GM19438 (cell line): ENCODE measurements at regions not wholly inside any gene's neighbourhood (a gene's known extent, or its start where the extent isn't known, plus 50 kb on each side); places are given as distances from the start of the nearest gene placed in this dataset.

Experiments used
- ATAC-seq: cut with Tn5 transposase; IDR thresholded peaks from one replicate; pipeline ENCODE4 v1.9.1; 2021; ENCODE audit warnings: low read depth; ENCODE audit not compliant: unreplicated experiment

DNA sequence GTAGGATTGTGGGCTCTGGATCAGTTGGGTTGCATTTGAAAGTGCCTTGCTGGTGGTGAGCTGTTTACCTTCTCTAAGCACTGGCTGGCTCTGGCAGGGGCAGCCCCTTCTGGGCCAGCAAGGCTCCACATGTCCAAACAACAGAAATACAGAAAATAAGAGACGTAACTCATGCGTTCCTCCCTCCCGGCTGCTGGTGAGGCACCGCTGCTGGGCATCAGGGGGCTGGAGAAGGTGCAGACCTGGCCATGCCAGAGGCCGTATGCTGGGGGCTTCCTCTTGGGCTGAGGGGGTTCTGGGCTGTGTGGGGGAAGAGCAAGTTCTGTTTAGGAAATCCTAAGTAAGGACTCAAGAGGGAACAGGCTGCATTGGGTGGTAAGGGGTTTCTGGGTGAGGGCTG lies 140.6 kb downstream of the URI1 start:
- ATAC-seq: no peak

DNA sequence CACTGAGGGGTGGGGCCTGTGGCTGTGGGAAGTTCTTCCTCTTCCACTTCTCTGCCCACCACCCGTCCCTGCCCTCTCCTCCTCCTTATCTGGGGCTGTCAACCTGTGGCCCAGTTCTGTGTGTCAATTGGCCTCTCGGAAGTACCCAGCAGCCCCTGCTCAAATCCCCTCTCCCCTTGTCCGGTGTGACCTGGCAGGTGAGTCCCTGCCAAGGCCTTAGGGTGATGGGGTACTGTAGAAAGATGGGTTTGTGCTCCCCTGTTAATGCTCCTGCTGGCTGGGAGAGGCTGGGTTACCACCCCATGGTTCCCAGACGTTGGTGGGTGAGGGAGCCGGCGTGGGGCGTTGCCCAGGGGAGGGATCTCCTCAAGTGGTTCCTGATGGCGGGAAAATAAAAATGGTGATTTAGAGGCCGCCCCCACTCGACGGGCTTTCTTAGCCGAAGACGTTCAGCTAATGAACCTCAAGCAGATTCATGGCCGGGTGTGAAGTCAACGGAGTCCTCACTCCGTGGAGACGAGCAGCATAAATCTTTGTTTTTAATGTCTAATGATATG lies 141.2 kb downstream of the URI1 start:
- ATAC-seq: no peak

DNA sequence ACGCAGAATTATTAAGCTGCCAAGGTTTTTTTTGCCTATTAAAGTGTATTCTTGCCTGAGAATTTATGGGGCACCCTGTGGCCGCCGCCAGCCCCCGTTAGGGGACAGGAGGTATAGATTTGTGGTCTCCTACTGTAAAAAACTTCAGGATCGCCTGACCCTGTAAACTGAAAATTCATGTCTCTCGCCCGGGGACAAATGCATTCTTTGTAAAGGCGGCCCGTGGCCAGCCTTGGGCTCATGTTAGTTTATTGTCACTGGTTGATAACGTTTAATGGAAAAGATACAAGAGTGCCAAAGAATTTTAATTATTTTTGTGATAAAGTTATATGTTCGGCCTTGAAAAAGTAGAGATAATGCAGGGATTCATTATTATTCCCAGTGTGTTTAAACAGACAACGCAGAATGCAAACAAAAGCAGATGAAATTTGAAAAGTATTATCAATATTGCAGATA lies 141.7 kb downstream of the URI1 start:
- ATAC-seq: no peak

DNA sequence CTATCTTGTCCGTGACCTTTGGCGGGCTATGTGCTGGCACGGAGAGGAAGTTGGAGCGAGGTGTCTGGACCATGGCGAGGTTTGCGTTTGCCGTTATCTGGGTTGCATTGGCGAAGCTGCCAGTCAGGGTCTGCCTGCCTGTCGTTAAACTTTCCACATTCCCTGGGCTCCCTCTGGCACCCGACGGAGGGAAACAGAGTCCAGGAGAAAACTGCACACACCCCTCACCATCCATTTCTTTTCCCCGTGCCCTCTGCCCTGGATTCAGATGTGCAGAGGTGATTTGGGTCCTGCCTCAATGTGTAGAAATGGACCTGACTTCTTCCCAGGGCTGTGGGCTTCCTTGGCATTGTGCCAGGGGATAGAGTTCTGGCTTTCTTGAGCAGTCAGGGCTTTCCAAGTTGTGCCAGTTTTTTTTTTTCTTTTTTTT lies 142.4 kb downstream of the URI1 start:
- no peak for ATAC-seq

DNA sequence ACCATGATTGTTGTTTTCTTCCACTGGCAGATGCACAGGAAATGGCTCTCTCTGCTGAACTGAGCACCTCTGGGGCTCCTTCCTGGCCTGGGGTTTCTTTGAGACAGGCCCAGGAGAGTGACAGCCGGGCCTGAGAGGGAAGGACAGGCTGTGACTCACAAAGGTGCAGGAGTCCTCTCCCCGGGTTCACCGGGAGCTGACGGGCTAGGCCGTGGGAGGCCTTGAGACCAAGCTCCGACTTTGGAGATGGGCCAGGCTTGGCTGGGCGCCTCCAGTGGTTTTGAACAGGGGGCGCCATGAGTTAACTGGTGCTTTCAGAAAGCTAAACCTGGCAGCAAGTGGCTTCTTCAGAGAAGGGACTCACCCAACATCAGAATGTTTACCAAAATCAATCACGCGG lies 143.4 kb downstream of the URI1 start:
- no peak for ATAC-seq

DNA sequence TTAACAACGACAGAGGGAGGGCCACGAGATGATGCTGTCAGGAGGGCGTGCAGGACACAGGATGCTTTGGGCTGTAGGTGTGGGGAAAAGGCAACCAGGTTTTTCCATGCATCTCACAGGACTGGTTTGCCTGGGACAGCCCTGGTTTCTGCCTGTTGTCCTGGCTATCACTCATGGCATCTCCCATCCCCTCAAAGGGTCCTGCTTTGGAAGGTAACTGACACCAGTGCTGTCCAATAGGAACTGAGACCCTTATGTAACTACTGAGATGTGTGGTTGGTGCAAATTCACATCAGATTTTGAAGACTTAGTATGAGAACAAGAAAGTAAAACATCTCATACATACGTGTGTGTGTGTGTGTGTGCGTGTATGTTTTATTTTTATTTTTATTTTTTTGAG lies 144.2 kb downstream of the URI1 start:
- no peak for ATAC-seq

DNA sequence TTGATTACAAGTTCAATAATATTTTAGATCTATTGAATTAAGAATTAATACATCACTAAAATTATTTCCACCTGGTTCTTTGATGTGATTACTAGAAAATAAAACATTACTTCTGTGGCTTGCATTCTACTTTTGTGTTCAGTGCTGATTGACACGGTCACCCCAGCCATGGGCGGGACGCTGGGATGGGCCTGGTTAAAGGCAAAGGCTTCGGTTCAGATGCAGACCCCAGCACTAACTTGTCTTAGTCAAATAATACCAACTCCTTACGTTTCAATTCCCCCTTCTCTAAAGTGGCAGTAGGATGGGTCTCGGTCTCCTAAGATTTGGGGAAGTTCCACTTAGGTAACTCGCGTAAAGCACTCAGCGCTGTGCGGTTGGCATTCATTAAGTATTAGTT lies 144.9 kb downstream of the URI1 start:
- no peak for ATAC-seq

DNA sequence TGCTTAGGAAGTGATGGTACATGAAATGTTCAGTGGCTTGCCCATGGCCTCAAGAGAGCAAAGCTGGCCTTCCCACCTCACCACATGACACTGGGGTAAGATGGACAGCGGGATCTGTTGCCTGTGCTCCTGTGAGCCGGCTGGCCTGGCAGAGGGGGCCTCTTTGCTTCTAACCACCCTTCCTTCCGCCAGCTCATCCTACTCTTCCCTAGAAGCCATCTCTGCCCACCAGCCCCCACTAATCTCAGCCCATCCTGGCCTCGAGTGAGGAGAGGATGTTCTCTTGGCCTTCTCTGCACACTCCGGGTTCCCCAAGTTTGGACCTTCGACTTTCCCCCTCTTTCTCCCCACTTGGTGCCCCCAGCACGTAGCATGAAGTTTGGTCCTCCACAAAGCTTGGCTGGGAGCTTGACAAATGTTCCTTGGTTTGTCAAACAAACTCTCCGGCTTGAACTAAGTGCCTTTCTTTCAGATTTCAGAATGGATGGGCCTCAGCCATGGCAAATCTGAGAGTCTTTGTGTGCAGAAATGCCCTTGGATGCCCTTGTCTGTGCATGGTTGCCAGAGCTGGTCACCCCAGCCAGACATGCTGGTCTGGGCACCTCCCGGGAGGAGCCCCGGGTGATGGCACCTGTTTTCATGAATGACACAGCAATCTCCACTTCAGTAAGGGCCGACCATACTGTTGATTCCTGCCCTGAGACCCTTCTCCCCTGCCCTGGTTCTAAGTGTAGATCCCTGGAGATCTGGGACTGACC lies 145.5 kb downstream of the URI1 start:
- no peak for ATAC-seq

DNA sequence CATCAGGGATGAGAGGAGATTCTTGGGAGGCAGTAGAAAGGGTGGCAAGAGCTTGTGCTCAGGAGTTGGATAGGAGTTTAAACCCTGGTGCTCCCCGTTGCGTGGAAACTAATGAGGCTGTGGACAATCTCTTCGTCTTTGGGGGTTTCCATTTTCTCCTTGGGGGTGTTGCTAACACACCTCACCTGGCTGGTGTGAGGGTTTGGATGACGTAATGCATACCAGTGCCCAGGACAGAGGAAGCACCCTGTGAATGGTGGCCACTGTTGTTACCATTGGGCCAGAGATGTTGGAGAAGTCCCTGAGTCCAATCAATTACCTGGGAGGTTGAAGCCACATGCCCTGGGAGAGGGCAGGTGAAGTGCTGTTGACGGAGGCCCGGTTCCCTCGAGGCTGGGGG lies 146.5 kb downstream of the URI1 start:
- ATAC-seq: no peak

DNA sequence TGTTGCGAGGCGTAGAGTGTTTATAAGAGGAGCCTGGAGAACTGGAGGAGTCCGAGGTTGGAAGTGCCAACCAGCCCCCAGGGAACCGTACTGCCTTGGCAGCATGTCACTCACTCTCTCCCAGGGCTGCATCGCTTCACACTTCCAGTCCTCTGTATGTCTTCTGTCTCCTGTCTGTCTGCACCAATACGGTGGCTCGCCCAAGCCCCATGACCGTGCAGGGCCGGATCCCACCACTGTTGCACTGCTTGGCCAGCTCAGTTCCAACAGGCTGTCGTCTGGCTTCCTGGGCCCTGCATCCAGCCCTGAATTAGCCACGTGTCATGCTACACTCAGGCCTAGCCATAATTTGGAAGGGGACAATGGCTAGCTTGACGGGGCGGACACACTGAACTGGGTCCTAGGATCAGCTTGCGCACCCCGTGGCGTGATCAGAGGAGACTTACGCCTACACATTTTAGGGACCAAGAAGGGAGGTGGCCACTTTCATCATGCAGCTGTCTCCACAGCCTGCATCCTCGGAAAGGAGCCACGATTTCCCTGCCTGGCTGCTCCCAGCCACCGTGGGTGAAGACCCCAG lies 147.1 kb downstream of the URI1 start:
- ATAC-seq: no peak

DNA sequence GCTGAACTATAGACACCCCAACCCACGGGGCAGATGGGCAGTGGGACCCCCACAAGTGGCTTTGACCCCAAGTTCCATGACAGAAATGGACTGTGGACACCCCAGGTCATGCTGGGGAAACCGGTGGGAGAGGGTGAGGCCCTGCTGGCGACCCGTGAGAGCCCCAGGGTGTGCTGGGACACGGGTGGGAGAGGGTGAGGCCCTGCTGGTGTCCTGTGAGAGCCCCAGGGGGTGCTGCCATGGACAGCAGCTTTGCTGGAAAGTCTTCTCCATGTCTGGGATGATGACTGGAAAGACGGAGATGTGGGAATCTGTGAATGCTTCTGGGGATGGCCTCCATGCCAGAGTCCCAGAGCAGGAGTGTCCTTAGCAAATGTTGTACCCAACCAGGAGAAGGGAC lies 148.4 kb downstream of the URI1 start:
- no peak for ATAC-seq

DNA sequence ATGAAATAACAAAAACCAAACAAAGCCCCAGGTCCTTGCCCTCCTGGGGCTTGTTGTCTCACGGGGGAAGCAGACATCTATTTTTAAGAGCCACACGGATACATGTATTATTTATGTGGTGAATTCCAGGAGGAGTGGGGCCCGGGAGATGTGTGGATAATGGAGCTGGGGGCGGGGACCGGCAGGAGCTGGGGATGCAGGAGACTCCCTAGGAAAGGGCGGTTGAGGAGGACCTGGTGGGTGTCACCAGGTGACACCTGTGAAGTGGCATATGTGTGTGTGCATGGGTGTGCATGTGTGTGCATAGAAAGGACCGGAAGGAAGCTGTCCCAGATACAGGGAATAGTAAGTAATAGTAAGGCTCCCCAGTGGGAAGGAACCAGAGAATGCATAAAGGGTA lies 148.9 kb downstream of the URI1 start:
- ATAC-seq: no peak

DNA sequence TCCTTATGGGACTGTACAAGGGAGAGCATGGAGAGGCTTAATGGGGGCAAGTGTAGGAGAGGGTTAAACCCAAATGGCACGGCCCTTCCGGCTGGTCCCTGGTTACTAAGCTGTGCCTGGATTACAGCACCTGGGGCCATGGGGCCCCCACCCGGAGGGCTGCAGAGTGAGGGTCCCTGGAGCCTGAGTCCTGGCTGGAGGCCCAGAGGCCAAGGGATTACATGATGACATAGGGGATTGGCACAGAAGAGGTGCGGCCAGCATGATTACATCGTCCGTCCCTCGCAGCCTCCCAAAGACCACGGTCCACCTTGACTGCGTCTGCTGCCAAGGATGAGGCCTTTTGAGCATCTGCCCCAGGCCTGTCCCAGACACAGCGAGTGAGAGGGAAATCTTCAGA lies 149.4 kb downstream of the URI1 start:
- no peak for ATAC-seq

DNA sequence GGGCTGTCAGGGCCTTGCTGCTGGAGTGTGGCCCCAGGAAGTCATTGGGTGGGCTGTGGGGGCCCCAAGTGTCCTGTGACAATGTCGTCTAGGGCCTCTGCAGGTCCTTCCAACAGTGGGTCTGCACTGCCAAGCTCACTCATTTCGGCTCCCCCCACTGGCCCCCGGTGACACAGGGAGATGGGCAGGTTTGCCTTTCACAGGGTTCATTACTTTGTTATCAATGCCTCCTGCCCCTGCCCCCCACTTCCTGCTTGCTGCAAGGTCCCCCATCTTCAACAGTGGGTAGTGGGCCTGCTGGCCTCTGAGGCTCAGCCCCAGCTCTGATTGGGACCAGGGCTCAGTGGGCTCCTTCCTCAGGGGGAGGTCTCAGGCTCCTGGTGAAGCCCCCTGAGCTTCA lies 149.8 kb downstream of the URI1 start:
- ATAC-seq: no peak

DNA sequence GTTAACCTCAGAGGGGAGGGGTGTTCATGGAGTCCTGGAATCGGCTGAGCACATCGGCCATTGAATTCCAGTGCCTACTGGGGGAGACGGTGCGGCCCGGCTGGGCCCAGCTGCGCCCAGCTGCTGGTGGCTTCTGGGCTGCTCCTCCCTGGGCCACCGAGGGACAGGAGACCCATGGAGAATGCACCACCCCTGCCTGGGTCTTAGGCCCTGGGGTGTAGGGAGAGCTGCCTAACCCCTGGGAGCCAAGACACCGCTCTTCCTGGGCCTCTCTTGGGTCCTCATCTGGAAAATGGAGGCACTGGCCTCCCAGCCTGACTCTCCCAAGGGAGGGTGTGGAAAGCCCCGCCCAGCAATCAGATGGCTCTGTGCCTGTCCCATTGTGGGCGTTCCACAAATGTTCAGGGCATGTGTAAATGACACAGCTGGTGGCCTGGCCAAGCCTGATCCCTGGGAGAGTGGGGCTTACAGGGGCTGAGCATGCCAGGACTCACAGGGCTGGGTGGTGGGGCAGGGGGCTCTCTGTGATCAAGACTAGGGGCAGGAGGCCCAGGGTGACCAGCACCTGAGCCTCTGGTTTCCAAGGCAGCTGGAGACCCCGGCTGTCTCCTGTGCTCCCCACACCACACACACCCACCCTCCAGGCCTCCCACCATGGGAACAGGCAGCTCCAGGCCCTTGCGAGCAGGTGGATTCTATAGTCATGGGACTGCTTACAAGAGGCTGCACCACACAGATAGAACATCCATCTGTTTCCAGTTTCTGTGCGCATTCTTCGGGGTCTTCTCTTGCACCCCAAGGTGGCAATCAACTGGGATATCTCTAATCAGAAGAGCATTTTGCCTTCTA lies 150.9 kb downstream of the URI1 start:
- ATAC-seq: no peak

DNA sequence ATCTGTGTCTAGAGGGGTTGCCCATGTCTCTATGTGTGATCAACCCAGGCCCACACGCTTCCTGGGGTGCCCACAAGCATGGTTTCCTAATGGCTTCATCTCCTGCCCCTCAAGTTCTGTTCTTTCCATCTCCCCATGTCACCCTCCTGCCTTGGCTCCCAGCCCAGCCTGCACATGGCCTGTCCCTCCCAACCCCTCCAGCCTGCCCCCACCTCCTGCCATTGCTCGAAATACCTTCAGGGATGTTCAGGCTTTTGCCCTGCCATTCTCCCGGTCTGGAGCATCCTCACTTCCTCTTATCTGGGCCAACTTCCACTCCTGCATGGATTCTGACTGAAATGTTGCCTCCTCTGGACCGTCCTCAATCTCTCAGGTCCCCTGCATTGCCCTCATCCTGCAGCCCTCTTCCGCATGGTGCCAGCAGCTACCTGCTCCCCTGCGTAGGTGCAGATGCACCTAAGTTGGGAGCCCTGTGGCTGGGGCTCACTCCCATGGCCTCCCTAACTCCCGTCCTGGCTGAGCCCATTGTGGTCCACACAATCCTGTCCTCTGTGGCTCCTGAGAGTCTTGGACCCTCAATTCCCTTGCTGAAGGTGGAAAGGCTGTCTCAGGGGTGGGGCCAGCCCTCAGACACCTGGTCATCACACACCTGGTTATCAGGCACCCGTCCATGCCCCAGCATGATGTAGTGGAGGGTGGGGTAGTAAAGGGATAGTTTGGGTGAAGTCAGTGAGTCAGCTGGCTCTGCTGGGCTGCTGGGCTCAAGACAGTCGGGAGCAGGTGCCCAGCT lies 152.1 kb downstream of the URI1 start:
- no peak for ATAC-seq

DNA sequence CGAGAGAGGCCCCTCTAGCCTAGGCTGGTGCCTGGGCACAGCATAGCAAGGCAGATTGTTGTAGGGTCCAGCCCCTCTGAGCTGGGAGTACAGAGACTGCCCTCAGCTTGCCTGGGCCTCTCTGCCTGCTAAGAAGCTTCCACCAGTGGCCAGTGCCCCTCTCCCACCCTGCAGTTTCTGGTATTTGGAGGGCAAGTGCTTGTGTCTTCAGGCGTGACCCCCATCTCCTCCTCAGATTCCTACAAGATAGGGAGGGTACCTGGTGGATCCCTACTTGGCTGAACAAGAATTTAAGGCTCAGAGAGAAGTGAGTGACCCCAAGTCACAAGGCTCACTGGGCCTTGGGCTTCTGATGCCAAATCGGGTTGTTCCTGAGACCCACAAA lies 152.7 kb downstream of the URI1 start:
- ATAC-seq: no peak

DNA sequence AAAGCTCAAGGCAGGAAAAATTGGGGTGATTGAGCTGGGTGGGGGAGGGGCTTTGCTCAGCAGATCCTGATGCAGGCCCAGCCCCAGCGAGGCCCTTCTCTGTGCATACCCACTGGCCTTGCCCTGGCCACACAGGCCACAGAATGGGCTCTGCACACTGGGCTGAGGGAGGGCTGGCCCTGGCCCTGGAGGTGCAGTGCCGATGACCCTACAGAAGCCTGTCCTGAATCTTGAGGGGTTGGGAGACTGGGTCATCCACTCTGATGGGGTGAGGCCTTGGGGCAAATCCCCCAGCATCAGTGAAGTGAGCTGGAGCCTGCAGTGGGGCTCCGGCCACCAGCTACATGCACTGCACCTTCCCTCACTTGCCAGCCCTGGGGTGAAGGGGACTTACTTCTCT lies 153.1 kb downstream of the URI1 start:
- ATAC-seq: no peak

DNA sequence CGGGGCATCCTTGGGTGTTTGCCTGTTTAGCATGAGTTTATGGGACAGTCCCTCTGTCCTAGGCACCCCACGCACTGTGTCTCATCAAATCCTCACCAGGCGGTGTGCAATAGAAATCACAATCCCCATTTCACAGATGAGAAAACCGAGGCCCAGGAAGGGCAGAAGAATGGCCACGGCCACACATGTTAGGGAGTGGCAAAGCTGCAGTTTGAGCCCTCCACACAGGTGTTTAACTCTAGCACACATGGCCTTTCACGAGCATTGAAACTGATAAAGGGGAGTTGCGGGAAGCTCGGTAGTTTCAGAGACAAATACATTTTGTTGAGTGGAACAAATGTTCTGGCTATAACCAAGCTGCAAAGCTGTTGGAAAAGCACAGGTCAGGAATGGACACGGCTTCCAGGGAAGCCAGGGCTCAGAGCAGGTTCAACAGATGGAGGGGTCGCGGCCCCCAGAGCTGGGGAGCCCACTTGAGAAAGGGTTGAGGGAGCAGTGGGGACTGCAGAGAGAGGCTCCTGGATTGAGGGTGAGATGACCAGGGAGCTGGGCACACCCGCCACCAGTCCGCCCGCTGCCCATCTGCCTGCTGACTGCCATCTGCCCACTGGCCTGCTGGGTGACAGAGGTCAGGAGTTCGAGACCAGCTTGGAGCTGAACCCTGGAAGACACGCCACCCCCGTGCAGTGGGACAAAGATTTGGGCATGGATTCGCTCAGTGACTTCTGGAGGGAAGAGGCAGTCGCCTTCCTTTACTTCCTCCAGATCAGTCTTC lies 154.7 kb downstream of the URI1 start:
- ATAC-seq: no peak

DNA sequence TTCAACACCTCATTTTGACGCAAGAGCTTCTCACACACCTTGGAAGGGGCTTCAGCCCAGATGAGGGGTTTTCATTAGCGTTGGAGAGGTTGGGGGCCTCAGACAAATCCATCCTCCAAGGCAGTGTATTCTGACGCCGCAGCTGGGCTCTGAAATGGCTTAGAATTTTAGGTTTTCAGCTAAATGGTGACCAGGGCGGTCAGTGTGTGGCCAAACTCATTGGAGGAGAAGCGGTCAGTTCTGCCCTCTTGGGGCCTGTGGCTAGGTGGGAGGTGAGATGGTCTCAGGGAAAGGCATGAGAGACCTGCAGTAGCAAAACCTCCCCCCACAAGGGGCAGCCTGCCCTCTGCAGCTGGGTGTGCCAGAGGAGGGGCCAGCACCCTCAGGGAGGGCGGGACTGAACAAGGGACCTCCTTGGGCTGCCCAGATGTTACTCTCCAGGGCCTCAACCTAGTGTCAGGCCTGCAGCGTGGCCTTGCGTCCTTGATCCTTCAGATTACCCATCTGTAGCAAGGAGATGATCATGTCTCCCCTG lies 155.8 kb downstream of the URI1 start:
- ATAC-seq: no peak
